ENCODE measurements at regions not wholly inside any gene's neighbourhood (a gene's known extent, or its start where the extent isn't known, plus 50 kb on each side); places are given as distances from the start of the nearest gene placed in this dataset.

DNA sequence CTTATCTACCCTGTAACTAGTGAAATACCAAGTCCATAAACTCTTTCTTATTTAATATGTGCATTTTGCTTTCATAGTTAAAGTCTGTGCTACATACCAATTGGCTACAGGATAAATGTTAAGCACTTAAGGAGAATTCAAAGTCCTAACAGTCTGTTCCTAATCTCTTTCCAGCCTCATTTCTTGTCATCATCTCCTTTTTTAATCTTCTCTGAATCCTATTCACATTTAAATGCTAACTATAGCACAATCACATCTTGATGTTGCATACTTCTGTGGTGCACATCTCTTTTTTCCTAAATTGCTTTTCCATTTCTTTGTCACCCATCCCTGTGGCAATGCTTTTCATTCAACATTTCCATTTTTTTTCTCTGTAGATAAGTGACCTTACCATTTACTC, 996.1 kb upstream of the TYRP1 start:
- TF ChIP-seq GATA3 (IDR thresholded peaks at IDR 0.05; ENCODE audit: low read depth, low read length) (no peak), GATA2 (IDR thresholded peaks at IDR 0.05; ENCODE audit: low read depth, low read length) (no peak)
